BLaER1 treated with 17β-estradiol and CSF1 and Interleukin-3, amounts not matched to agents 10 nM and 100 nM (cell line): ENCODE measurements at regions not wholly inside any gene's neighbourhood (a gene's known extent, or its start where the extent isn't known, plus 50 kb on each side); places are given as distances from the start of the nearest gene placed in this dataset.

Experiments used
- H3K27ac ChIP-seq, 11 experiments: shearing (Covaris generic); formaldehyde crosslinking; 2 replicates each; pipeline ENCODE4 v1.8.1; 2022
- H3K27me3 ChIP-seq, 11 experiments: shearing (Covaris generic); formaldehyde crosslinking; 2 replicates each; pipeline ENCODE4 v1.8.1; 2022
- H3K36me3 ChIP-seq, 11 experiments: shearing (Covaris generic); formaldehyde crosslinking; 2 replicates each; pipeline ENCODE4 v1.8.1; 2022
- H3K4me1 ChIP-seq, 10 experiments: shearing (Covaris generic); formaldehyde crosslinking; 2 replicates each; pipeline ENCODE4 v1.8.1; 2022
- H3K4me2 ChIP-seq, 11 experiments: shearing (Covaris generic); formaldehyde crosslinking; 2 replicates each; pipeline ENCODE4 v1.8.1; 2022
- H3K4me3 ChIP-seq, 10 experiments: shearing (Covaris generic); formaldehyde crosslinking; 2 replicates each; pipeline ENCODE4 v1.8.1; 2022
- H3K9ac ChIP-seq, 11 experiments: shearing (Covaris generic); formaldehyde crosslinking; 2 replicates each; pipeline ENCODE4 v1.8.1; 2022
- H3K9me3 ChIP-seq, 11 experiments: shearing (Covaris generic); formaldehyde crosslinking; replicated peaks in 1 of 11; 2 replicates each; pipeline ENCODE4 v1.8.1; 2022
- H4K20me1 ChIP-seq, 11 experiments: shearing (Covaris generic); formaldehyde crosslinking; 2 replicates each; pipeline ENCODE4 v1.8.1; 2022
- Cebpa-rat ChIP-seq, 11 experiments: shearing (Covaris generic); IDR thresholded peaks; 2 replicates each; pipeline ENCODE4 v1.8.1; 2022

- Histone ChIP-seq H3K4me1 (peaks cover 14 to 76% (median 56%) of the 10 kb centered on the region in 10 experiments), H3K36me3 (no peaks in the 10 kb centered on the region), H3K4me2 (peak overlapping the region in 6 of 11 experiments; percentile 10 to 60 (median 39); a peak in 12 of 22 replicates), H3K27me3 (no peaks in the 10 kb centered on the region), H3K9me3 (no peaks in the 10 kb centered on the region), H4K20me1 (no peaks in the 10 kb centered on the region; a peak in 1 of 22 replicates), H3K9ac (no peak overlapping the region), H3K4me3 (no peak overlapping the region), H3K27ac (no peak overlapping the region)
- no peak for TF ChIP-seq Cebpa-rat (IDR thresholded peaks at IDR 0.05)
These were observed 228.8 kb upstream of the CSF3R start for GRCh38 chr1:36711480-36711879.

GRCh38 chr1:36710951-36711350, 228.2 kb upstream of the CSF3R start:
- Histone ChIP-seq H3K4me1 (peaks cover 18 to 76% (median 56%) of the 10 kb centered on the region in 10 experiments), H3K27me3 (no peaks in the 10 kb centered on the region), H3K27ac (no peak overlapping the region), H3K36me3 (no peaks in the 10 kb centered on the region), H3K4me2 (peak overlapping the region in 10 of 11 experiments; percentile 12 to 58 (median 32); a peak in 12 of 22 replicates), H3K4me3 (no peak overlapping the region), H3K9me3 (no peaks in the 10 kb centered on the region), H4K20me1 (no peaks in the 10 kb centered on the region; a peak in 1 of 22 replicates), H3K9ac (no peak overlapping the region)
- TF ChIP-seq Cebpa-rat (IDR thresholded peaks at IDR 0.05): no peak

DNA sequence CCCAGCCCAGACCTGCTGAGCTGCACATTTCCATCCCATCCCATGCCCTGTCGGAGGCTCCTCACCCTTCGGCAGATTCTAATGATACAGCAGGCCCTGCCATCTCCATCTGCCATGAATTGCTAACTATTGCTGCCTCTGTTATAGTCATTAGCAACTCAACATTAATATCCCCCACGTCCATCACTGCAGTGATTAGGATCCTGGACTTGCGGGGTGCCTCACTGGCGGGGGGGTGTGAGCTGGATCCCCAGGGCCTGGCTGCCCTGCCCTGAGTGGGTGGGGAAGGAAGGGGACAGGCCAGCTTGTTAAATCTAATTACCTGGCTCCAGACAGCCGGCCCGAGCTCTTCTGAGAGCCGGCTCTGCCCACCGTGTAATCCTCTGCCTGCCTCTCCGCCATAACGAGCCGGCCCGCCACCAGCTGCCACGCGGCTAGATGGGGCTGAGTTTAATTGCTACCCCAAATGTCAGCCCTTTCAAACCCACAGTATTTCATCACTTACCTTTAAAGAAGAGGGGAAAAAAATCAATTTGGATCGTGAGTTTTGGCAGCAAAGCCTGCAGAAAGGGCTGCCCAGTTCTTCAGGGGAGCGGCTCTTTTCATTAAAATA, 227.3 kb upstream of the CSF3R start:
- no peaks in the 10 kb centered on the region; a peak in 1 of 22 replicates for H4K20me1 ChIP-seq
- H3K36me3 ChIP-seq: no peaks in the 10 kb centered on the region
- no peaks in the 10 kb centered on the region for H3K9me3 ChIP-seq
- no peak overlapping the region for H3K9ac ChIP-seq
- H3K4me3 ChIP-seq: no peak overlapping the region
- H3K4me1 ChIP-seq: peaks cover 18 to 72% (median 52%) of the 10 kb centered on the region in 10 experiments
- no peak overlapping the region for H3K27ac ChIP-seq
- H3K27me3 ChIP-seq: no peaks in the 10 kb centered on the region
- no peak for TF ChIP-seq Cebpa-rat (IDR thresholded peaks at IDR 0.05)
- peak overlapping the region in 9 of 11 experiments; percentile 12 to 44 (median 32); a peak in 15 of 22 replicates for H3K4me2 ChIP-seq

DNA sequence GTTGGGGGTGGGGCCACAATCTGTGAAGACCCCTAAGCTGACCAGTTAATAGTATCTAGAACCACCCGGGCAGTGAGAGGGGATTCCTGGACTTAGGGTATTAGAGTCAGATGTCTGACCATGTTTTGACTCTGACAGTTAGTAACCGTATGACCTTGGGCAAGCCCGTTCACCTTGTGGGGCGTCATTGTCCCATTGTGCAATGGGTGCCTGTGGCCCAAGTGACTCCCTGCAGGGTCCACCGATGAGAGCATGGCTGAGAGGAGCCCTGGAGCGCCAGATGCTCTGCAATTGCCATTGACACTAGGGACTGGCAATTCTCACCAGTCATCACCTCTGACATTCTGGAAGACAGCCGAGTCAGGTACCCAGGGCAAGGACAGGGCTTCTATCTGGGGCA, 225.9 kb upstream of the CSF3R start:
- H3K9me3 ChIP-seq: no peaks in the 10 kb centered on the region
- no peak overlapping the region for H3K4me3 ChIP-seq
- 0 out of 22 replicates have a peak overlapping the region, but pooled peaks of 1 of the 11 experiments have one; percentile 79 for H3K4me2 ChIP-seq
- no peak for TF ChIP-seq Cebpa-rat (IDR thresholded peaks at IDR 0.05)
- no peaks in the 10 kb centered on the region; a peak in 1 of 22 replicates for H4K20me1 ChIP-seq
- H3K4me1 ChIP-seq: peaks cover 18 to 70% (median 49%) of the 10 kb centered on the region in 10 experiments
- H3K36me3 ChIP-seq: no peaks in the 10 kb centered on the region
- H3K27me3 ChIP-seq: no peaks in the 10 kb centered on the region
- no peak overlapping the region for H3K27ac ChIP-seq
- no peak overlapping the region for H3K9ac ChIP-seq

DNA sequence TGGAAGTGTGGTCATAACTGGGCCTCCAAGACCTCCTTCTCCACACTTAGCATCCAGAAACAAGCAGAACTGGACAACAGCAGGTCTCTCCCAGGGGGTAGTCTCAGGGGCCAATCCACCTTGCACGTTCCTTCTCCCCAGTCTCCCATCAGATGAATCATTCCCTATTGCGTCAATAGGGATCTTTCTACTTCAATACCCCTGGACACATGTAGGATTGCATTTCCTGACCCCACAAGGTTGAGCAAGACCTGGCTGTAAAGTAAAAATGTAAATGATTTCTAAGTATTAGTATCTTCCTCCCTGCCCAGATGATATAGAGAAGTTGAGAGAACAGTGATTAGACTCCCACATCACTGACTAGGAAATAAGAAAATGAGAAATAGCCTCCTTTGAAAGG, 224.5 kb upstream of the CSF3R start:
- Histone ChIP-seq H3K9ac (no peak overlapping the region), H3K9me3 (no peaks in the 10 kb centered on the region), H4K20me1 (no peaks in the 10 kb centered on the region; a peak in 1 of 22 replicates), H3K36me3 (no peaks in the 10 kb centered on the region), H3K27me3 (no peaks in the 10 kb centered on the region), H3K27ac (peak overlapping the region in 2 of 11 experiments; percentile 33 to 40; a peak in 2 of 22 replicates), H3K4me3 (no peak overlapping the region), H3K4me2 (peak overlapping the region in 8 of 11 experiments; percentile 42 to 82 (median 79); a peak in 14 of 22 replicates), H3K4me1 (peaks cover 18 to 65% (median 43%) of the 10 kb centered on the region in 10 experiments)
- 0 out of 22 replicates have a peak, but pooled peaks of 1 of the 11 experiments have one; percentile 22 for TF ChIP-seq Cebpa-rat (IDR thresholded peaks at IDR 0.05)

DNA sequence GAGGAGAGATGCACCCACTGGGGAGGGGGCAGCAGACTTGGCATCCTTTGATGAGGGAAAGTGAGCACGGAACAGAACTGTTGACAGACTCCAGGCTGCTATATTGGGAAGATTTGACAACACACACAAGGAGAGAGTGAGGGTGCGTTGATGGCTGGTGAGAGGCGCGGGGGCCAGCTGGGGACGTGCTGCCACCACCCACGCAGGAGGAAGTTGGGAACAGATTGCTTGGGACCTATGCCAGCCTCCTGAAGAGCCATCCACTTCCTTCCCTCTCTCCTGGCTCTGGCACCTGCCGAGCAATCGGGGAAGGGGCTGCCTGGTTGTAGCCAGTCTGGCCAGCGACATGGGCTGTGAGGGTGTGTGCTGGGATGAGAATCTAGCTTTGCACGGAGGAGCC, 223.7 kb upstream of the CSF3R start:
- no peak overlapping the region for H3K27ac ChIP-seq
- H3K9ac ChIP-seq: peak overlapping the region in 1 of 11 experiments; percentile 5; a peak in 2 of 22 replicates
- H3K4me2 ChIP-seq: peak overlapping the region; percentile 2 to 82 (median 65); a peak in 19 of 22 replicates
- H4K20me1 ChIP-seq: no peaks in the 10 kb centered on the region; a peak in 1 of 22 replicates
- H3K4me1 ChIP-seq: peaks cover 18 to 57% (median 38%) of the 10 kb centered on the region in 10 experiments
- H3K4me3 ChIP-seq: no peak overlapping the region
- H3K36me3 ChIP-seq: no peaks in the 10 kb centered on the region
- H3K9me3 ChIP-seq: no peaks in the 10 kb centered on the region
- no peak for TF ChIP-seq Cebpa-rat (IDR thresholded peaks at IDR 0.05)
- no peaks in the 10 kb centered on the region for H3K27me3 ChIP-seq

DNA sequence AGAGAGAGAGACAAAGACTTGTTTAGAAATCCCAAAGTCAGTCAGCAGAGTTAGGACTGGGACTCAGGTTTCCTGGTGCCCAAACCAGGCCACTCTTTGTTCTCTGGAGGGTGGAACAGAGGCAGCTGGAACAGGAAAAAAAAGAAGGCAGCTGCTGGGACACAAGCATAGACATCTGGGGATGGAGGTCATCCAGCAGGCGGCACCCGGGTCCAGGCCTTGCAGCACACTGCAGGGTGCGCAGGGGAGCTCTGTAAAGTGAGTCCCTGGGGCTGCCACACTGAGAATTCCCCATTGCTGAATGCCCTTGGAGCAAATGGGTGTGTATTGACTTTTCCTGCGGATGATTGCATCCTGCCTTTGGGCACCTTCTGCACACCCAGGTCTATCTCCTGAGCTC, 222.9 kb upstream of the CSF3R start:
- Histone ChIP-seq H4K20me1 (no peaks in the 10 kb centered on the region; a peak in 1 of 22 replicates), H3K27me3 (no peaks in the 10 kb centered on the region), H3K4me2 (peak overlapping the region in 7 of 11 experiments; percentile 52 to 82 (median 79); a peak in 13 of 22 replicates), H3K9me3 (no peaks in the 10 kb centered on the region), H3K4me1 (peaks cover 14 to 49% (median 31%) of the 10 kb centered on the region in 10 experiments), H3K9ac (no peak overlapping the region), H3K36me3 (no peaks in the 10 kb centered on the region), H3K4me3 (no peak overlapping the region), H3K27ac (no peak overlapping the region)
- no peak for TF ChIP-seq Cebpa-rat (IDR thresholded peaks at IDR 0.05)

GRCh38 chr1:36703526-36704208, 221.0 kb upstream of the CSF3R start:
- Histone ChIP-seq H3K4me3 (no peak overlapping the region), H3K27me3 (no peaks in the 10 kb centered on the region), H3K4me1 (peaks cover 5 to 39% (median 26%) of the 10 kb centered on the region in 10 experiments; a peak in 19 of 20 replicates), H3K9me3 (no peaks in the 10 kb centered on the region), H3K36me3 (no peaks in the 10 kb centered on the region), H3K9ac (no peak overlapping the region), H4K20me1 (no peaks in the 10 kb centered on the region; a peak in 1 of 22 replicates), H3K4me2 (peak overlapping the region in 4 of 11 experiments; percentile 7 to 54 (median 24); a peak in 5 of 22 replicates), H3K27ac (no peak overlapping the region)
- no peak for TF ChIP-seq Cebpa-rat (IDR thresholded peaks at IDR 0.05)

DNA sequence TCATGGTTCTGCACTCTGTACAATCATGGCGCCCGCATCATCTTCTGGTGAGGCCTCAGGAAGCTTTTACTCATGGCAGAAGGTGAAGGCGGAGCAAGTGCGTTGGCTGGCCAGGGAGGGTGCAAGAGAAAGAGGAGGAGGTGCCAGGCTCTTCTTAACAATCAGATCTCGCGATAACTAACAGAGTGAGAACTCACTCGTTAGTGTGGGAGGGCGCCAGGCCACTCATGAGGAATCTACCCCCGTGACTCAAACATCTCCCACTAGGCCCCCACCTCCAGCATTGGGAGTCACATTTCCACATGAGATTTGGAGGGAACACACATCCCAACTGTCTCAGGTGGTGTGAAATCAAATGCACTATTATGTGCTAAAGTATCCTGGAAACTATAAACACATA, 220.2 kb upstream of the CSF3R start:
- Histone ChIP-seq H3K4me2 (no peak overlapping the region), H4K20me1 (no peaks in the 10 kb centered on the region; a peak in 1 of 22 replicates), H3K27me3 (no peaks in the 10 kb centered on the region)

More for the DNA sequence above, 220.2 kb upstream of the CSF3R start:
- H3K27ac ChIP-seq: no peak overlapping the region
- TF ChIP-seq Cebpa-rat (IDR thresholded peaks at IDR 0.05): no peak
- H3K4me1 ChIP-seq: peaks cover 5 to 38% (median 23%) of the 10 kb centered on the region in 10 experiments; a peak in 19 of 20 replicates
- no peaks in the 10 kb centered on the region for H3K9me3 ChIP-seq
- no peak overlapping the region for H3K9ac ChIP-seq
- no peak overlapping the region for H3K4me3 ChIP-seq
- no peaks in the 10 kb centered on the region for H3K36me3 ChIP-seq
